GM12878 (cell line): ENCODE measurements at regions not wholly inside any gene's neighbourhood (a gene's known extent, or its start where the extent isn't known, plus 50 kb on each side); places are given as distances from the start of the nearest gene placed in this dataset.

Source experiments
- ATAC-seq: fragments of 200-7000 bp; cut with Tn5 transposase; 3 replicates; pipeline ENCODE4 v1.9.1; 2020; ENCODE audit warnings: mild to moderate bottlenecking, moderate library complexity
- BruUV-seq: library from RNA; stranded (reverse); fragments of 400-500 nt; replicated peaks from 2 replicates; lab custom pipeline; 2021; lab: Mats Ljungman, UMichigan
- CTCF ChIA-PET: fragments of 300-600 bp; sonication (Branson Sonifier 250); formaldehyde crosslinking; extraction: SDS; loops from one replicate; lab custom pipeline; 2021; ENCODE audit warnings: inconsistent platforms; lab: Yijun Ruan, JAX
- POLR2A ChIA-PET: fragments of 350-600 bp; formaldehyde crosslinking; extraction: SDS; loops from one replicate; lab custom pipeline; 2021; ENCODE audit warnings: inconsistent platforms; lab: Charles Lee
- RAD21 ChIA-PET: fragments of 300-600 bp; sonication (Branson Sonifier 250); formaldehyde crosslinking; loops from one replicate; lab custom pipeline; 2023; ENCODE audit warnings: antibody characterized with exemption; ENCODE audit not compliant: unreplicated experiment; lab: Charles Lee
- SMC1A ChIA-PET: fragments of 300-600 bp; sonication (Branson Sonifier 250); formaldehyde crosslinking; loops from one replicate; lab custom pipeline; 2023; ENCODE audit not compliant: unreplicated experiment, uncharacterized antibody; lab: Charles Lee
- DNase-seq: peaks from one replicate; pipeline ENCODE4 v3.0.0-alpha.2; 2011; ENCODE audit warnings: low read depth, low spot score
- FAIRE-seq: peaks from 3 replicates; lab custom pipeline; 2011; peaks lifted over from hg19 to GRCh38; lab: Jason Lieb, UNC
- H2AFZ ChIP-seq: 2 replicates; pipeline ENCODE4 v1.6.0; 2011; ENCODE audit warnings: low read depth, low read length, control low read depth; ENCODE audit not compliant: control insufficient read depth
- H3K27ac ChIP-seq: 2 replicates; pipeline ENCODE4 v1.5.1; 2011; ENCODE audit warnings: control low read depth; ENCODE audit not compliant: control insufficient read depth, insufficient read depth
- H3K27me3 ChIP-seq, 2 experiments: replicated peaks in 1 of 2; 2 replicates each; pipeline versions ENCODE4 v1.6.0 to v1.6.1; 2011; ENCODE audit warnings: low read length in 1 of 2; ENCODE audit not compliant: control insufficient read depth in 2 of 2, insufficient read depth in 2 of 2
- H3K36me3 ChIP-seq, 2 experiments: 2 replicates each; pipeline ENCODE4 v1.5.1; 2011; ENCODE audit warnings: low read length in 1 of 2; ENCODE audit not compliant: control insufficient read depth in 2 of 2, insufficient read depth in 2 of 2
- H3K4me1 ChIP-seq: 2 replicates; pipeline ENCODE4 v1.6.1; 2011; ENCODE audit warnings: mild to moderate bottlenecking, low read length, moderate library complexity, mixed read lengths; ENCODE audit not compliant: control insufficient read depth, insufficient read depth
- H3K4me2 ChIP-seq: 2 replicates; pipeline ENCODE4 v1.6.0; 2011; ENCODE audit warnings: control low read depth; ENCODE audit not compliant: control insufficient read depth, insufficient read depth
- H3K4me3 ChIP-seq: fragments of 200-600 bp; sonication (generic); 2 replicates; pipeline ENCODE4 v1.5.1; 2016
- H3K79me2 ChIP-seq: 2 replicates; pipeline ENCODE4 v1.6.0; 2011; ENCODE audit warnings: low read length; ENCODE audit not compliant: control insufficient read depth, insufficient read depth
- H3K9ac ChIP-seq: 2 replicates; pipeline ENCODE4 v1.8.0; 2011; ENCODE audit warnings: low read length, control low read depth, mixed read lengths; ENCODE audit not compliant: control insufficient read depth, insufficient read depth
- H3K9me3 ChIP-seq: replicated peaks from 3 replicates; pipeline ENCODE4 v1.5.1; 2011; ENCODE audit warnings: mild to moderate bottlenecking, low read length; ENCODE audit not compliant: control insufficient read depth, insufficient read depth
- H4K20me1 ChIP-seq: 2 replicates; pipeline ENCODE4 v1.6.0; 2011; ENCODE audit not compliant: control insufficient read depth, insufficient read depth
- CBX3 ChIP-seq: fragments of 200-600 bp; sonication (generic); IDR thresholded peaks from 2 replicates; pipeline ENCODE4 v1.6.1; 2016; ENCODE audit warnings: low read depth, borderline replicate concordance
- CTCF ChIP-seq, 3 experiments: IDR thresholded peaks in 2 of 3; conservative IDR thresholded peaks in 1 of 3; 2 replicates each; pipeline ENCODE4 v1.5.1; 2011; ENCODE audit warnings: low read depth in 3 of 3, low read length in 3 of 3, mild to moderate bottlenecking in 3 of 3, control low read depth in 2 of 3, moderate library complexity in 2 of 3, inconsistent platforms in 1 of 3, mixed read lengths in 1 of 3; ENCODE audit not compliant: control insufficient read depth in 2 of 3, insufficient read depth in 1 of 3; ENCODE audit errors: extremely low read depth in 1 of 3
- FOXK2 ChIP-seq: fragments of 450-650 bp; IDR thresholded peaks from 2 replicates; pipeline ENCODE4 v1.6.1; 2017; ENCODE audit warnings: mild to moderate bottlenecking, moderate library complexity
- HDAC6 ChIP-seq: fragments of 200-600 bp; sonication (generic); IDR thresholded peaks from one replicate; pipeline ENCODE4 v1.8.0; 2017; ENCODE audit warnings: antibody characterized with exemption; ENCODE audit not compliant: unreplicated experiment
- PBX3 ChIP-seq: IDR thresholded peaks from 2 replicates; pipeline ENCODE4 v1.6.1; 2011; ENCODE audit warnings: mild to moderate bottlenecking, low read depth, low read length, moderate library complexity; ENCODE audit not compliant: insufficient replicate concordance
- PML ChIP-seq: IDR thresholded peaks from 2 replicates; pipeline ENCODE4 v1.6.1; 2012; ENCODE audit warnings: low read length, inconsistent platforms
- POLR2AphosphoS5 ChIP-seq: IDR thresholded peaks from 2 replicates; pipeline ENCODE4 v1.6.1; 2011; ENCODE audit warnings: mild to moderate bottlenecking, low read length, inconsistent platforms
- SMC3 ChIP-seq: IDR thresholded peaks from 2 replicates; pipeline ENCODE4 v1.6.1; 2011; ENCODE audit warnings: low read length, improper control_type of control experiment, borderline replicate concordance
- TBL1XR1 ChIP-seq: IDR thresholded peaks from 2 replicates; pipeline ENCODE4 v1.6.1; 2012; ENCODE audit warnings: low read depth, low read length, improper control_type of control experiment
- in situ Hi-C: fragments of 300-500 bp; cut with MboI; formaldehyde crosslinking; loops from 9 replicates; pipeline ENCODE4 v1.14.3; 2018; ENCODE audit warnings: mixed read lengths
- intact Hi-C: fragments of 100-400 bp; cut with micrococcal nuclease; formaldehyde crosslinking; loops from one replicate; pipeline ENCODE4 v1.14.2; 2022; ENCODE audit not compliant: unreplicated experiment
- TF ChIP-seq, protein P1 (sequence below): fragments of 450-650 bp; IDR thresholded peaks from 2 replicates; pipeline ENCODE4 v1.6.1; 2017; ENCODE audit warnings: mild to moderate bottlenecking, moderate library complexity

GRCh38 chr5:124178050-124178449, 568.4 kb downstream of the ZNF608 start:
- DNase-seq (no peak), ATAC-seq (no peak), FAIRE-seq (no peak)
- ChIA-PET RAD21 (no interaction called here), SMC1A (no interaction called here), POLR2A (no interaction called here), CTCF (no interaction called here)
- intact Hi-C loops, result no loop called here
- Histone ChIP-seq H3K4me1 (no peaks in the 10 kb centered on the region), H3K4me2 (no peak overlapping the region), H3K79me2 (no peaks in the 10 kb centered on the region), H3K9ac (no peak overlapping the region), H4K20me1 (no peaks in the 10 kb centered on the region), H3K36me3 (no peaks in the 10 kb centered on the region), H3K9me3 (no peaks in the 10 kb centered on the region), H3K27me3 (no peaks in the 10 kb centered on the region), H3K27ac (no peak overlapping the region)
- in situ Hi-C loops, result no loop called here
- no TSS peak for BruUV-seq
- TF ChIP-seq TBL1XR1, result no peak
- no peak for TF ChIP-seq SMC3
- no peak for TF ChIP-seq HDAC6
- TF ChIP-seq, protein P1, sequence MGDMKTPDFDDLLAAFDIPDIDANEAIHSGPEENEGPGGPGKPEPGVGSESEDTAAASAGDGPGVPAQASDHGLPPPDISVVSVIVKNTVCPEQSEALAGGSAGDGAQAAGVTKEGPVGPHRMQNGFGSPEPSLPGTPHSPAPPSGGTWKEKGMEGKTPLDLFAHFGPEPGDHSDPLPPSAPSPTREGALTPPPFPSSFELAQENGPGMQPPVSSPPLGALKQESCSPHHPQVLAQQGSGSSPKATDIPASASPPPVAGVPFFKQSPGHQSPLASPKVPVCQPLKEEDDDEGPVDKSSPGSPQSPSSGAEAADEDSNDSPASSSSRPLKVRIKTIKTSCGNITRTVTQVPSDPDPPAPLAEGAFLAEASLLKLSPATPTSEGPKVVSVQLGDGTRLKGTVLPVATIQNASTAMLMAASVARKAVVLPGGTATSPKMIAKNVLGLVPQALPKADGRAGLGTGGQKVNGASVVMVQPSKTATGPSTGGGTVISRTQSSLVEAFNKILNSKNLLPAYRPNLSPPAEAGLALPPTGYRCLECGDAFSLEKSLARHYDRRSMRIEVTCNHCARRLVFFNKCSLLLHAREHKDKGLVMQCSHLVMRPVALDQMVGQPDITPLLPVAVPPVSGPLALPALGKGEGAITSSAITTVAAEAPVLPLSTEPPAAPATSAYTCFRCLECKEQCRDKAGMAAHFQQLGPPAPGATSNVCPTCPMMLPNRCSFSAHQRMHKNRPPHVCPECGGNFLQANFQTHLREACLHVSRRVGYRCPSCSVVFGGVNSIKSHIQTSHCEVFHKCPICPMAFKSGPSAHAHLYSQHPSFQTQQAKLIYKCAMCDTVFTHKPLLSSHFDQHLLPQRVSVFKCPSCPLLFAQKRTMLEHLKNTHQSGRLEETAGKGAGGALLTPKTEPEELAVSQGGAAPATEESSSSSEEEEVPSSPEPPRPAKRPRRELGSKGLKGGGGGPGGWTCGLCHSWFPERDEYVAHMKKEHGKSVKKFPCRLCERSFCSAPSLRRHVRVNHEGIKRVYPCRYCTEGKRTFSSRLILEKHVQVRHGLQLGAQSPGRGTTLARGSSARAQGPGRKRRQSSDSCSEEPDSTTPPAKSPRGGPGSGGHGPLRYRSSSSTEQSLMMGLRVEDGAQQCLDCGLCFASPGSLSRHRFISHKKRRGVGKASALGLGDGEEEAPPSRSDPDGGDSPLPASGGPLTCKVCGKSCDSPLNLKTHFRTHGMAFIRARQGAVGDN, result no peak
- no peak for TF ChIP-seq PML
- TF ChIP-seq, all 136 proteins: peak for 0
- Histone ChIP-seq H3K4me3 (no peak overlapping the region), H2AFZ (no peak overlapping the region)

GRCh38 chr5:124176692-124177091, 569.7 kb downstream of the ZNF608 start:
- no TSS peak for BruUV-seq
- ChIA-PET CTCF (no interaction called here), POLR2A (no interaction called here), SMC1A (no interaction called here), RAD21 (no interaction called here)
- Histone ChIP-seq H3K27ac (no peak overlapping the region), H3K36me3 (no peaks in the 10 kb centered on the region), H2AFZ (no peak overlapping the region), H4K20me1 (no peaks in the 10 kb centered on the region), H3K9me3 (no peaks in the 10 kb centered on the region), H3K4me1 (no peaks in the 10 kb centered on the region), H3K9ac (no peak overlapping the region), H3K4me2 (no peak overlapping the region), H3K4me3 (no peak overlapping the region), H3K79me2 (no peaks in the 10 kb centered on the region), H3K27me3 (no peaks in the 10 kb centered on the region)
- TF ChIP-seq CBX3 (no peak), POLR2AphosphoS5 (no peak), PBX3 (no peak), CTCF (IDR thresholded peaks at IDR 0.05 in 2 of 3, conservative IDR thresholded peaks at IDR 0.05 in 1 of 3; ENCODE audit: control insufficient read depth in 2 of 3, extremely low read depth in 1 of 3, insufficient read depth in 1 of 3, low read depth in 3 of 3, low read length in 3 of 3) (peak in 1 of 3 experiments; percentile 6; a peak in 1 of 6 replicates), FOXK2 (no peak)
- no peak for FAIRE-seq
- ATAC-seq, result no peak
- in situ Hi-C loops, result no loop called here
- intact Hi-C loops, result no loop called here
- DNase-seq, result no peak
